LNCaP clone FGC (cell line): ENCODE measurements at regions not wholly inside any gene's neighbourhood (a gene's known extent, or its start where the extent isn't known, plus 50 kb on each side); places are given as distances from the start of the nearest gene placed in this dataset.
"Not testable (repeated sequence)": the region's sequence is repeated elsewhere in the genome, so short reads cannot be mapped to it uniquely, and the experiment has no call there.

ENCODE experiments used
- DNase-seq: peaks from one replicate; pipeline ENCODE4 v3.0.0-alpha.2; 2011; ENCODE audit warnings: low read depth
- H3K4me3 ChIP-seq: 2 replicates; pipeline ENCODE4 v1.5.1; 2011; ENCODE audit warnings: mild to moderate bottlenecking, low read depth, low read length, control low read depth
- TF ChIP-seq, protein P1 (sequence below): IDR thresholded peaks from 2 replicates; pipeline ENCODE4 v1.5.1; 2012; ENCODE audit warnings: mild to moderate bottlenecking; ENCODE audit not compliant: control insufficient read depth, insufficient read depth; ENCODE audit errors: extremely low read depth

DNA sequence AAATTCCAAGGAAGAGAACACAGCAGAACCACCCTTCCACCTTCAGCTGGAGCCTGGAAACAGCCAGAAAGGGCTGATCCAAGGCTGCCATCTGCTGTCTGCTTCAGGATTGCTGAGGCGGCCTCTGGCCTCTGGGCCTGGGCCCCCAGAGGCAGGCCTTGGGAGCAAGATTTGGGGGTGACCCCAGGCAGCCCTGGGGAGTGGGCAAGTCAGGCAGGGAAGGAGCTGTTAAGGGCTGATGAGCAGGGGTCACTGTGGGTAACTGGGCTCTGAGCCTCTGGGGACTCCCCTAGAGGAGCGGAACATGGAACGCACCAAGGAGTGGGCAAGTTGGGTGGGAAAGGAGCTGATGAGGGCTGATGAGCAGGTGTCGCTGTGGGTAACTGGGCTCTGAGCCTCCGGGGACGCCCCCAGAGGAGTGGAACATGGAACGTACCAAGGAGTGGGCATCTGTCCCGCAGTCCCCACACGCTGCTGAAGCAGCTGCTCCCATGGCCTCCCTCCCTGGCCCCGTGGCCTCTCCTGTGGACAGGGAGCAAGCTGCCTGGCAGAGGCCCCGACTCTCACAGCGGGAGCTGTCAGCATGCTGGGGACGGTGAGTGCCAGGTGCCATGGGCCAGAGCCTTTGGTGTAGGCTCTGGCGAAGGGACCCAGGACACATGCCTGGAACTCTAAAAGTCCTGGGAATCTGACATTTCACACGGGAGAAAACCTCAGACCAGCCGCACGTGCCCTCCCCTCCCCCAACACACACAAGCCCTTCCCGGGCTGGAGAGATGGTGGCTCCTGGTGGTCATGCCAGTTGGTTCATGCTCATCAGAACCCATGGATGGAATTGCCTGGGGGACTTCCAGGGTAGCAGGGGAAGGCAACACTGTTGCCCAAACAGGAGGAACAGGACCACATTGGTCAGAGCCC is 148.8 kb downstream of the NPIPB11 start:
- H3K4me3 ChIP-seq, DNase-seq: not testable (repeated sequence)
- TF ChIP-seq, protein P1, sequence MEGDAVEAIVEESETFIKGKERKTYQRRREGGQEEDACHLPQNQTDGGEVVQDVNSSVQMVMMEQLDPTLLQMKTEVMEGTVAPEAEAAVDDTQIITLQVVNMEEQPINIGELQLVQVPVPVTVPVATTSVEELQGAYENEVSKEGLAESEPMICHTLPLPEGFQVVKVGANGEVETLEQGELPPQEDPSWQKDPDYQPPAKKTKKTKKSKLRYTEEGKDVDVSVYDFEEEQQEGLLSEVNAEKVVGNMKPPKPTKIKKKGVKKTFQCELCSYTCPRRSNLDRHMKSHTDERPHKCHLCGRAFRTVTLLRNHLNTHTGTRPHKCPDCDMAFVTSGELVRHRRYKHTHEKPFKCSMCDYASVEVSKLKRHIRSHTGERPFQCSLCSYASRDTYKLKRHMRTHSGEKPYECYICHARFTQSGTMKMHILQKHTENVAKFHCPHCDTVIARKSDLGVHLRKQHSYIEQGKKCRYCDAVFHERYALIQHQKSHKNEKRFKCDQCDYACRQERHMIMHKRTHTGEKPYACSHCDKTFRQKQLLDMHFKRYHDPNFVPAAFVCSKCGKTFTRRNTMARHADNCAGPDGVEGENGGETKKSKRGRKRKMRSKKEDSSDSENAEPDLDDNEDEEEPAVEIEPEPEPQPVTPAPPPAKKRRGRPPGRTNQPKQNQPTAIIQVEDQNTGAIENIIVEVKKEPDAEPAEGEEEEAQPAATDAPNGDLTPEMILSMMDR, result peak; percentile 57

DNA sequence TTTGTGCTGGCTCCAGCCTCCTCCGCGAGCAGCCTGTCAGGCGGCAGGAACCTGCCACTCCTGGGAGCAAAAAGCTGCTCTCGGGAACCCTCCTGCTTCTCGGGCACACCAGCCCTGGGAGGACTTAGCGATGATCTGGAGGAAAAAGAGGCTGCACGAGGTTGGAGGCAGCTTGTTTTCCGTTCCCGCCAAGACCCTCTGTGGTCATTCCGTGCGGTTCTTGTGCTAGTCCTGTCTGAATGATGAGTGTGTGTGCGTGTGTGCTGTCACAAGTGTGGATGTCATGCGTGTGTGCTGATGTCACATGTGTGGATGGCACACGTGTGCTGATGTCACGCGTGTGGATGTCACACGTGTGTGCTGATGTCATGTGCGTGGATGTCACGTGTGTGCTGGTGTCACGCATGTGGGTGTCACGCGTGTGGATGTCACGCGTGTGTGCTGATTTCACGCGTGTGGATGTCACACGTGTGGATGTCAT is 150.0 kb downstream of the NPIPB11 start:
- H3K4me3 ChIP-seq, result no peak overlapping the region
- TF ChIP-seq, protein P1, result no peak
- no peak for DNase-seq

DNA sequence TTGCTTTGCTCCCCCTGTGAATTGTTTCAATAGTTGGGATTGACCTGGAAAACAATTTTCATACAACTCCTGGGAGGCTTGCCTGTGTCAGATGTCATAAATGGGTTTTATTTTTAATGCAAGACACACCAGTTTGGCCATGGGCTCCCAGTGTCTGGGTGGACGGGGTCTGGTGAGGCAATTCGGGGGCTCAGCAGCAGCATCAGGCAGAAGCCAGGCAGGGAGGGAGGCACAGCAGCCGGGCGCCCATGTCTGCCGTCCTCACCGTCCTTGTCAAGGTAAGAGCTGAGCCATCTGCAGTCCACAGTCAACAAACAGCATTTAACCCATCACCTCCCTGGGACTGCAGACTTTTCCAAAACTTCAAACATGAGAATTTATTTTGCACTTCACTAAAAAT is 150.6 kb downstream of the NPIPB11 start:
- not testable (repeated sequence) for H3K4me3 ChIP-seq, DNase-seq

DNA sequence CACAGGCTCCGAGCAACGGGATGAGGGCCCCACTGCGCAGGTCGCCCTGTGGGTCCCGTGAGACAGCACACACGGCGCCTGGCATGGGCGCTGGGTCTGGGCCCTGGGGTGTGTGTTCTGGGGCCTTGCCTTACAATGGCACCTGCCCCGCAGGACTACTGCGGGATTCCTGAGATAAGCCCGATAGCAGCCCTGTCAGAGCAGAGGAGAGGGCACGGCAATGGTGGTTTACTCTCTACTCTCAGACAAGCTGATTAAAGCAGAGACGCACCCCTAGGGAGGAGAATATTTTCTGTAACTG is 151.1 kb downstream of the NPIPB11 start:
- not testable (repeated sequence) for H3K4me3 ChIP-seq

DNA sequence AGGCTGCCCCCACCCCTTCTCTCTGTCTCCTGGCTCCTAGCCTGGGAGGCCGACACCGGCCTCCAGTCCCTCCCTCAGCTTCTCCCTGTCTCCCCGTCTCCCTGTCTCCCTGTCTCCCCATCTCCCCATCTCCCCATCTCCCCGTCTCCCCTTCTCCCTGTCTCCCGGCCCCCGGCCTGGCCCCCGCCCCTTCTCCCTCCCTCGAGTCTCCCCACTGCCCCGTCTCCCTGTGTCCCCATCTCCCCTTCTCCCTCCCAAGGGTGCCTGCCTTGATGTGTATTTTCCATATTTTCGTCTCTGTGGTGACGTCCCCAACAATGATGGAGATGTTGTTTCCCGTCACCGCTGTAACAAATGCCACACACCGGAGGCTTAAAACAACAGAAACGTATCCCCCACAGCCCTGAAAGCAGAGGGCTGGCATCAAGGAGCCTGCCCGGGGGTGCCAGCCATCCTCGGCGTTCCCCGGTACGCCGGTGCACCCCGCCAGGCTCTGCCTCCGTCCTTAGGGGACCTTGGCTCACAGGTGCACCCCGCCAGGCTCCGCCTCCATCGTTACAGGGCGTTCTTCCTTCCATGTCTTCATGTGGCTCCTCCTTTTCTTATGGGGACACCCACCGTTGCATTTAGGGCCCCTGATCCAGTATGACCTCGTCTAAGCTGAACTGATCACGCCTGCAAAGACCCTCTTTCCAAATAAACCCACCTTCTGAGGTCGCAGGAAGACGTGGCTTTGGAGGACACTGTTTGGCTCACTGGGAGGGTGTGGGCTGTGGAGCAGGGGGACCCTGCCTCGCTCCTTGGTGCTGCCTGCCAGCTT is 151.6 kb downstream of the NPIPB11 start:
- H3K4me3 ChIP-seq, result no peak overlapping the region
- no peak for DNase-seq
- TF ChIP-seq, protein P1, result no peak

More for the DNA sequence above, 151.1 kb downstream of the NPIPB11 start:
- not testable (repeated sequence) for DNase-seq

DNA sequence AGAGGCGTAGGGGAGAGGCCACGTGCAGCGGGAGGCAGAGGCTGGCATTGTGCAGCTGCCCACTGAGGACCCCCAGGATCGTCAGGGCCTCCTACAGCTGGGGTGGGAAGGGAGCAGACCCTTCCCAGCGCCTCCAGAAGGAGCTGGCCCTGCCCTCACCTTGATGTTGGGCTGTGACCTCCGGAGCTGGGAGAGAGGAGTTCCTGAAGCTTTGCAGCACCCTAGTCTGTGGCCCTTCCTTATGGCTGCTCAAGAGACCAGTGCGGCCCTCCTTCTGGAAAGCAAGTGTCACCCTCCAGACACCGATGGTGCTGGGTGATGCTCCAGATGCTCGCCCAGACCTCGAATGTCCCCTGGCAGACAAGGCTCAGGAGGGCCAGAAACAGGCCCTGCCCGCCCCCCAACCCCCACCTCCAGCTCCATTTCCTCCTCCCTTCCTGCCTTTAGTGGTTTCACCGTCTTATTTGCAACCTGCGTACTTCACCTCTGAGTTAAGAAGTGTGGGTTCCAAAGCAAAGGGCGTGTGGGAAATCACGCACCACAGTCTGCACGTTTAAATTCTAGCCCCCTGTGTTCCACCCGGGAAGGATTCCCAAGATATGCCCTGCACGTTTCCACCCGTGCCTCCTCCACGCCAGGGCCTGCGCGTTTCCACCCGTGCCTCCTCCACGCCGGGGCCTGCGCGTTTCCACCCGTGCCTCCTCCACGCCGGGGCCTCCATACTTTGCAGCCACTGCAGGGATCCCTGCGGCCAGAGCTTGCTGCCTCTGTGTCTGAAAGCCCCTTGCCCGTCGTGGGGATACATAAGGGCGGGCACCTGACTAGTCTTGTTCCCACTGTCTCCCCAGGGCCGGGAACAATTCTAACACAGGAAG is 152.6 kb downstream of the NPIPB11 start:
- H3K4me3 ChIP-seq, DNase-seq: not testable (repeated sequence)

DNA sequence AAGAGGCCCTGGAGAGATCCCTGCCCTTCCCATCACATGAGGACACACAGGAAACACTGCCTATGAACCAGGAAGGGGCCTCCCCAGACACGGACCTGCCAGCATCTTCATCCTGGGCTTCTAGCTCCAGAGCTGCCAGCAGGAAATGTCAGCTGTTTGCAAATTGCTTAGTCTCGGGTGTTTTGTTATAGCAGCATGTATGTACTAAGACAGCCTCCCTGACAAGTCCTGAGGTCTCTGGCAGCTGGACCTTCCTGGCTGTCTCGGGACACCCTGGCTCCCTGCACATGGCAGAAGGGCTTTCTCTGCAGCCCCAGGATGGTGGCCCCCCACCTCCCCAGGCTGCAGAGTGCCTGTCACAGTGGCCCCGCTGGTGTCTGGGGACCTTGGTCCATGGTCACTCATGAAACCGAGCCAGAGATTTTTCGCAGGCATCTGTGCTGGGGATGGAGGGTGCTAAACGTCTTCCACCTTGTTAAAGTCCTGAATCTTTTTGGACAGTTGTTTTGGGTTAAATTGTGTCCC is 153.4 kb downstream of the NPIPB11 start:
- DNase-seq, H3K4me3 ChIP-seq: not testable (repeated sequence)

DNA sequence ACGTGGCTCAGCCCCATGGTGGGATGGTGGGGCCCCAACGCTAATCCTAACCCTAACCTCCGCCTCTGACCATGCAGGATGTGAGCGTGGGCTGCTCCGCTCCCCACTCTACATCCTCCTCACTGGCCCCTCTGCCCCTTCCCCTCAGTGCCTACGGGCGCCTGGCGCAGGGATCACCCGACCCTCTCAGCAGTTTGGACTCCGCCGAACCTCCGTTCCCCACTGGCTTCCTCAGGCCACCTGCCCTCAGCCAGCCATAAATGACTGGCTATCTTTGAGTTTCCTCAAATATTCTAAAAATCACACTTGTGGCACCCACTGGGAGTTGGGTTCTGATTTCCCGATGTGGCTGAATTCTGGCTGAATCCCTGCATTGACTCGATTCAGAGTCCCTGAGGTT is 154.2 kb downstream of the NPIPB11 start:
- DNase-seq, H3K4me3 ChIP-seq: not testable (repeated sequence)

DNA sequence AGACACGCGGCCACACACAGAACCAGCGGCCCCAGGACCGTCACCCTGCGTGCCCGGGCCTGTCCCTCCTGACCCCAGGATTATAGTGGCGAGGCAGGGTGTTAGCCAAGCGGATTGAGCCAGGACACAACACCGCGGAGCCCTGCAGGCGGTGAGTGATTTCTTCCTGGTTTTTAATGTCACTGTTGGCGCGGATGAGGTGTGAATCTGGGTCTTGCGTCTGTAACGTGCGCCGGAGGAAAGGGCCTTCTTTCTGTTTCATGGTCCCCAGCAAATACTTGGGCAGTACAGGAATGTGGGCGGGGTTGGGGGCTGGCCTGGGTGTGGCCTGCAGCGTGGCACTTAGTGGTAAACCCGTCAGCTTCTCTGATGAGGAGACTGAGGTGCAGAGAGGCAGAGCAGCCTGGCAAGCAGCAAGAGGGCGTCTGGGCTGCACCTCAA is 154.9 kb downstream of the NPIPB11 start:
- not testable (repeated sequence) for DNase-seq, H3K4me3 ChIP-seq

DNA sequence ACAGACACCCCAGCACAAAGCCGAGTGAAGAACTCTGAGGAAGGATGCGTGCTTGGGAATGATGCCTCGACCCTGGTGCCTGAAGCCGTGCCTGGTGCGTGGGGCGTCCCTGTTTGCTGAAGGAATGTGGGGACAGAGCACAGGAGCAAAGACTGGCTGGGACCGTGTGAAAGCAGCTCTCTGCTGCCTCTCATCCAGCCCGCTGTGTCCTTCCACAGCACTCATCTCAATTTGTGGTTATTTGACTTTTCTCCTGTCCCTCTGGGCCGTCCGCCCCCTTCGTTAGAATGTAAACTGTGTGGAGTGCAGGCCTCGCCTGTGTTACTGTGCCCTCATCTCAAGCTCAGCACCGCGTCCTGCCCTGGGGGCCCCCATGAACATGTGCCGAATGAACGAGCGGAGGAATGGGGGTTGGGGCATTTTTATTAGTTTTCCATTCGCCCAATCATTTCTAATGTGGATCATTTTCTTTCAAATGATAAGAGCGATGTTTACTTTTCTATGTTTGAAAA is 155.5 kb downstream of the NPIPB11 start:
- H3K4me3 ChIP-seq, DNase-seq: not testable (repeated sequence)

DNA sequence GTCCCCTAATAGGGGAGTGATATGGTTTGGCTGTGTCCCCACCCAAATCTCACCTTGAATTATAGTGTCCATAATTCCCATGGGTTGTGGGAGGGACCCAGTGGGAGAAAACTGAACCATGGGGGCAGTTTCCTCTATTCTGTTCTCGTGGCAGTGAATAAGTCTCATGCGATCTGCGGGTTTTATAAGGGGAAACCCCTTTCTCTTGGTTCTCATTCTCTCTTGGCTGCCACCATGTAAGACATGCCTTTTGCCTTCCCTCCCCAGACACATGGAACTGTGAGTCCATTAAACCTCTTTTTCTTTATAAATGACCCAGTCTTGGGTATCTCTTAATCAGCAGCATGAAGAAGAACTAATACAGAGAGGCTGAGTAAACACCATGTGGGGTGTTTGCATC is 156.0 kb downstream of the NPIPB11 start:
- DNase-seq, H3K4me3 ChIP-seq: not testable (repeated sequence)

DNA sequence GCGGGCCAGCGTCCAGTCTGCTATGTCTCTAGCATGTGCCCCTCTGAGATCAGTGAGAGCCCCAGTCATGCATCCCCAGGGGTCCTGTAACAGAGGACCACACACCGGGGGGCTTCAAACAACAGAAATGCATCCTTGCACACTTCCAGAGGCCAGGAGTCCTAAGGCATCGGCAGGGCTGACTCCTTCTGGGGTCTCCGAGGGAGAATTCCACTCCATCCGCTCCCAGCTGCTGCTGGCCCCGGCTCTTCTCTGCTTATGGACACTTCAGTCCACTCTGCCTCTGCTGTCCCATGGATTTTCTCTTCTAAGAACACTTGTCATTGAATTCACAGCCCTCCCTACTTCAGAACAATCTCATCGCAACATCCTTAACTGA is 157.6 kb downstream of the NPIPB11 start:
- not testable (repeated sequence) for DNase-seq, H3K4me3 ChIP-seq

DNA sequence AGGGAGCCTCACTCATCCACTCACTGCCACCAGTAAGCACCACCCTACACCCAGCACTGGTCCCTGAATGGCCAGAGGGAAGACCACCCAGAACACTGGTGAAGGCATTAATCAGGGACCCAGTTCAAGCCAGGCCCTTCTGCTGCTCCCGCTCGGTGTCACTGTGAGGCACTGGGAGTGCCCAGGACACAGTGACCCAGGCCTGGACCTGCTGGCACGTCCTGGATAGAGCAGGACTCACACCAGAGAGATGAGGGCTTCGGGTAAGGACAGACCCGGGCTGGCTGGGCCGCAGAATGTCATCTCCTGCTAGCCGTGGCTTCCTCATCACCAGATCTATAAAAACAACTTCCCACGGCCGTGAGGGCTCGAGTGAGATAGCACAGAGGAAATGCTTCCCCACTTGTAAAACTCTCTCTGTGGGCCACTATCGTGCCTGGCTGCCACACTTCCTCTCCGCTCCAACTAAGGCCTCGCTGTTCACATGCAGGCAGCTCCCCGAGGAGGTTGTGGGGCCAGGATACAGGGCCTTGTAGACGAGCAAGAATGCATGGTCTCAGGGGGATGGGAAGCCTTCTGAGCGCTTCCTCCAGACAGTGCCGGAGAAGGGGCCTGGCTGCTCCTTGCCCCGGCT is 158.1 kb downstream of the NPIPB11 start:
- not testable (repeated sequence) for DNase-seq, H3K4me3 ChIP-seq

DNA sequence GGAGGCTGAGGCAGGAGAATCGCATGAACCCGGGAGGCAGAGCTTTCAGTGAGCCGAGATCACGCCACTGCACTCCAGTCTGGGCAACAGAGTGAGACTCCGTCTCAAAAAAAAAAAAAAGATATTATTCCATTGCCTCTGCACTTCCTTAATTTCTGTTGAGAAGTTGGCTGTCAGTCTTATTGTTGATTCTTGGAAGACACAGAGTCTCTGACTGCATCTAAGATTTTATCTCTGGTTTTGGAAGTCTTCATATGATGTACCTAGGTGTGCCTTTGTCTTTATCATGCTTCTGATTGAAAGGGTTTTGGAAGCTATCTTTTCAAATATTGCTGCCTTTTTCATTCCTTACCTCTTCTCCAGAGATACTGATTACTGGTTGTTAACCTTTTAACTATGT is 160.4 kb downstream of the NPIPB11 start:
- DNase-seq, H3K4me3 ChIP-seq: not testable (repeated sequence)
